Brain pericyte (primary cell): ENCODE measurements at regions not wholly inside any gene's neighbourhood (a gene's known extent, or its start where the extent isn't known, plus 50 kb on each side); places are given as distances from the start of the nearest gene placed in this dataset.
A peak's percentile ranks its signal among the peaks of the same experiment; 100 is the strongest.
"Not testable (repeated sequence)": the region's sequence is repeated elsewhere in the genome, so short reads cannot be mapped to it uniquely, and the experiment has no call there.

Experiments used
- DNase-seq: peaks from one replicate; pipeline ENCODE4 v3.0.0-alpha.2; 2012; ENCODE audit warnings: low read depth, low spot score

- no peak for DNase-seq
Observed at GRCh38 chr6:56806368-56806767, 148.5 kb upstream of the BEND6 start.

GRCh38 chr6:56804996-56805395, 149.9 kb upstream of the BEND6 start:
- no peak for DNase-seq

GRCh38 chr6:56803594-56803993, 151.3 kb upstream of the BEND6 start:
- DNase-seq = no peak

- no peak for DNase-seq
Observed at GRCh38 chr6:56802584-56802983, 152.3 kb upstream of the BEND6 start.

- no peak for DNase-seq
Observed at GRCh38 chr6:56799989-56800388, 154.9 kb upstream of the BEND6 start.

GRCh38 chr6:56798163-56798562, 155.5 kb upstream of the DST start:
- no peak for DNase-seq

- no peak for DNase-seq
Observed at GRCh38 chr6:56796196-56796532, 153.5 kb upstream of the DST start.

- DNase-seq = no peak
Observed at GRCh38 chr6:56795466-56796195, 152.9 kb upstream of the DST start.

GRCh38 chr6:56794421-56794820, 151.7 kb upstream of the DST start:
- no peak for DNase-seq

- DNase-seq = no peak
Observed at GRCh38 chr6:56793938-56794337, 151.2 kb upstream of the DST start.

- no peak for DNase-seq
Observed at GRCh38 chr6:56790414-56790813, 147.7 kb upstream of the DST start.

GRCh38 chr6:56789879-56790278, 147.2 kb upstream of the DST start:
- no peak for DNase-seq

- DNase-seq = no peak
Observed at GRCh38 chr6:56789342-56789741, 146.7 kb upstream of the DST start.

GRCh38 chr6:56787209-56787608, 144.5 kb upstream of the DST start:
- DNase-seq = no peak

GRCh38 chr6:56786256-56786655, 143.6 kb upstream of the DST start:
- no peak for DNase-seq

- not testable (repeated sequence) for DNase-seq
Observed at GRCh38 chr6:56785536-56785935, 142.8 kb upstream of the DST start.

- DNase-seq = not testable (repeated sequence)
Observed at GRCh38 chr6:56780109-56780508, 137.4 kb upstream of the DST start.

- not testable (repeated sequence) for DNase-seq
Observed at GRCh38 chr6:56778503-56778902, 135.8 kb upstream of the DST start.

- no peak for DNase-seq
Observed at GRCh38 chr6:56775498-56776166, 132.9 kb upstream of the DST start.

GRCh38 chr6:56772737-56773184, 130.1 kb upstream of the DST start:
- DNase-seq = peak; percentile 41

GRCh38 chr6:56771929-56772607, 129.4 kb upstream of the DST start:
- DNase-seq = no peak

GRCh38 chr6:56771189-56771588, 128.5 kb upstream of the DST start:
- no peak for DNase-seq

GRCh38 chr6:56770011-56770520, 127.4 kb upstream of the DST start:
- DNase-seq = no peak
